Activated naive CD4-positive, alpha-beta T cell treated with anti-CD3 and anti-CD28 coated beads, Interleukin-2, amount 50 U/mL, for 72 hours (primary cell): ENCODE measurements at regions not wholly inside any gene's neighbourhood (a gene's known extent, or its start where the extent isn't known, plus 50 kb on each side); places are given as distances from the start of the nearest gene placed in this dataset.

Experiments used
- ATAC-seq, 2 donors: fragments of 150-1000 bp; cut with Tn5 transposase; 2 replicates each; pipeline ENCODE4 v1.10.0; 2021; ENCODE audit warnings: mild to moderate bottlenecking in 2 of 2, moderate library complexity in 2 of 2
- DNase-seq, 2 donors: peaks; one replicate each; pipeline ENCODE4 v3.0.0; 2021 to 2022; ENCODE audit warnings: low spot score in 2 of 2
- H3K27ac Mint-ChIP-seq, 2 donors: one replicate each; pipeline ENCODE4 v1.8.0; 2022; ENCODE audit warnings: mild to moderate bottlenecking in 2 of 2, mixed read lengths in 2 of 2
- H3K36me3 Mint-ChIP-seq, 2 donors: one replicate each; pipeline ENCODE4 v1.8.0; 2022; ENCODE audit warnings: mixed read lengths in 2 of 2
- H3K9me3 Mint-ChIP-seq, 2 donors: one replicate each; pipeline ENCODE4 v1.8.0; 2022; ENCODE audit warnings: mixed read lengths in 2 of 2

DNA sequence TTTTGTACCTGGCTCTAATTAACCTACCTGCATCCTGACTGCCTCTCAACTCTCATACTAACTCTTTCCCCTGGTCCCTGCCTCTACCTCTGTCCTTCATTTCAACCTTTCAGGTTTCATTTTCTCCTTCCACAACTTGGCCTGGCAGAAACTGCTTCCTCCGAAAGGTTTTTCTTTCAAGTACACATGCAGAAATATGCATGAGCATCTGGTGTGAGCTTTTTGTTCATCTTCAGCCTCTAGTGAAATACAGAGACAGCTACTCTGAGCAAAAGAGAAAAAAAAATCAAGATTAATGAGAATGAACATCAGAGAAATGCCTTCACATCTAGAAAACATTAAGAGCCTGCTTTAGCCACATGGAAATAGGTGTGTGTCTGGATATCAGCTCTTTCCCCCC is 297.9 kb upstream of the PCSK5 start:
- H3K9me3 Mint-ChIP-seq, result peaks cover 5 to 6% of the 10 kb centered on the region in 2 donors
- no peak overlapping the region for H3K27ac Mint-ChIP-seq

DNA sequence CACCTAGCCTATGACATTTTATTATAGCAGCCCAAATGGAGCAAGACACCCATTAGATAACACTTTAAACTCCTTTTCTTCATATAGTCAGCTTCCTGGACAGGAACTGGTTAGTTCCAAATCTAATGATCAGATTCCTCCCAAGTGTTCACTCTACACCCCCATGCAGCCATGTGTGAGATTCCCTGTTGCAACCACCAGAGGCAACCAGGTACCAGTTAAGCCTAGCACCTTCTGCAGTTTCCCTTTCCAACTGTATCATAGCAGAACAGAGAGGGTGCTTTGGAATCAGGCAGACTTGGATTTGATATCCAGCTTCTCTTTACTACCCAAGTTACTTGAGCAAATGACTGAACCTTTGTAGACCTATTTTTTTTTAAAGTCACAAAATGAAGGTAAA is 296.6 kb upstream of the PCSK5 start:
- ATAC-seq, result no peak
- no peak for DNase-seq
- H3K27ac Mint-ChIP-seq, result no peak overlapping the region
- H3K9me3 Mint-ChIP-seq, result peaks cover 5 to 6% of the 10 kb centered on the region in 2 donors
- no peaks in the 10 kb centered on the region for H3K36me3 Mint-ChIP-seq

More for the DNA sequence above, 297.9 kb upstream of the PCSK5 start:
- H3K36me3 Mint-ChIP-seq, result no peaks in the 10 kb centered on the region
- ATAC-seq (no peak), DNase-seq (no peak)

DNA sequence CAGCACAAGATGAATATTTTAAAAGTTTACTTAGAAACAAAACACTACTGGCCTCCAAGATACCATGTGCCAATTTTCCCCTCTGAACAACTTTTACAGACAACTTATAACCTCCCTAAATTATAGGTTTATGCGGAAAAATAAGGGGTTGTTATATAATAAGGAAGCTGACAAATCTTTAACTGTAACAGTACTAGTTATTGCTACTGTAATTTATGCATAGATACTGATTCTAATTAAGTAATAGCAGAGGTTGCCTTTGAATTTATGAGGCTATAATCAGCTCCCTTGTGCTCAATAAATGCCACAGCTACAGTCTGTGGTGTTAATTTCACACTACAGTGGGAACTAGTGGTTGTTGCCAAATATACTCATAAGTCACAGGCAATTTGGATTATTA is 291.3 kb upstream of the PCSK5 start:
- H3K36me3 Mint-ChIP-seq, result no peaks in the 10 kb centered on the region

DNA sequence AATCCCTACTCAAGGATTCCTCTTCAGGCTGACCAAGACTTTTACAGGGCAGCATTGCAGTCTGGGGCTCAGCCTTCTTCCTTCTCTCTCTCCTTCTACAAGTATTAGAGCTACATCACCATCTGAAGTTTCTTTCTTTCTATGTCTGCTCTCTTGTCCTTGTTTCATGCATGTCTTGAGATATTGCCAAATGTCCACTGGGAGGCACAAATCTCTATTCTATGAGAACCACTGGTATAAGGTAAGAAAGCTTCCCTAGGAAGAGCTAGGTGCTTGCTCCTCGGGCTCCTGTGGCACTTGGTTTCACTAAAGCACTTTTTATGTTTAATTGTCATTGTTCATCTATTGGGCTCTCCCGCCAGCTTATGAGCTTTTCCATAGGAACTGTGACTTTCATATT is 289.2 kb upstream of the PCSK5 start:
- Mint-ChIP-seq H3K9me3 (no peaks in the 10 kb centered on the region), H3K27ac (no peak overlapping the region), H3K36me3 (no peaks in the 10 kb centered on the region)
- ATAC-seq (no peak), DNase-seq (no peak)

More for the DNA sequence above, 291.3 kb upstream of the PCSK5 start:
- Mint-ChIP-seq H3K27ac (no peak overlapping the region), H3K9me3 (no peaks in the 10 kb centered on the region)
- no peak for ATAC-seq
- no peak for DNase-seq

DNA sequence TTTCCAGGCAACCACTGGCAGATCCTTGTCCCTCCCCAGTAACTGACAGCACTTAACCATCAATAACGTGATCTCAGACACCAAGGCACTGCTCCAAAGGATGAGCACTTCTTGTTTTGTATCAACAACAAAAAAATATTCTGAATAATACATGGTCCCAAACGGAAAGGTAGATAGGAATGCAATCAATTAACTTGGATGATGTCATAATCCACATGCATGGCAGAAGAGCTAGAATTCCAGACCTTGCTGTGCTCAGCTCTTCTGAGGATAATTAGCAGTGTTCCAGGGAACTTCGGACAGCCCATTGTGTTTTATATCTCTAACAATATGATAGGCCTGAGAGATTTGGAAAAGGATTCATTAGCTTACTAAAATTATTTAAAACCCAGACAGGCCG is 288.4 kb upstream of the PCSK5 start:
- DNase-seq (no peak), ATAC-seq (no peak)
- Mint-ChIP-seq H3K9me3 (no peaks in the 10 kb centered on the region), H3K36me3 (no peaks in the 10 kb centered on the region), H3K27ac (no peak overlapping the region)

GRCh38 chr9:75604661-75605060 is 285.8 kb upstream of the PCSK5 start:
- ATAC-seq (no peak), DNase-seq (no peak)
- Mint-ChIP-seq H3K36me3 (no peaks in the 10 kb centered on the region), H3K9me3 (peaks cover 0 to 6% of the 10 kb centered on the region in 2 donors), H3K27ac (no peak overlapping the region)

- Mint-ChIP-seq H3K9me3 (peaks cover 0 to 6% of the 10 kb centered on the region in 2 donors), H3K27ac (no peak overlapping the region), H3K36me3 (no peaks in the 10 kb centered on the region)
- ATAC-seq, result no peak
- no peak for DNase-seq
Observed at GRCh38 chr9:75607521-75607920, 283.0 kb upstream of the PCSK5 start.

DNA sequence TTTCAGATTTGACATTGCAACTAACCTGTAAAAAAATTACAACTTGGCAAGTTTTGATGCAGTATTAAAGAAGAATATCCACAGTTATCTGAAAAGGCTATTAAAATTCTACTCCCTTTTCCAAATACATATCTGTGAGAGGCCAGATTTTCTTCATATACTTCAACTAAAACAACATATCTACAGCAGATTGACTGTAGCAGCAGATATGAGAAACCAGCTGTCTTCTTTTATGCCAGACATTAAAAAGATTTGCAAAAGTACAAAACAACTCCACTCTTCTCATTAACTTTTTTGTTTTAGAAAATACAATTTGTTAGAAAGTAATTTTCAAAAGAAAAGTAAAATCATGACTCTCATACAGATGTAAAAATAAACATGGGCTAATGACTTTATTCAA is 281.1 kb upstream of the PCSK5 start:
- H3K36me3 Mint-ChIP-seq, result no peaks in the 10 kb centered on the region
- no peak overlapping the region for H3K27ac Mint-ChIP-seq
- ATAC-seq (no peak), DNase-seq (no peak)
- peaks cover 0 to 6% of the 10 kb centered on the region in 2 donors for H3K9me3 Mint-ChIP-seq

GRCh38 chr9:75610246-75610645 is 280.2 kb upstream of the PCSK5 start:
- peaks cover 0 to 6% of the 10 kb centered on the region in 2 donors for H3K9me3 Mint-ChIP-seq
- no peaks in the 10 kb centered on the region for H3K36me3 Mint-ChIP-seq
- DNase-seq (no peak), ATAC-seq (no peak)
- H3K27ac Mint-ChIP-seq, result no peak overlapping the region

GRCh38 chr9:75612205-75612604 is 278.3 kb upstream of the PCSK5 start:
- DNase-seq (no peak), ATAC-seq (no peak)
- H3K9me3 Mint-ChIP-seq, result peaks cover 0 to 6% of the 10 kb centered on the region in 2 donors
- no peaks in the 10 kb centered on the region for H3K36me3 Mint-ChIP-seq
- H3K27ac Mint-ChIP-seq, result no peak overlapping the region

GRCh38 chr9:75612754-75613153 is 277.7 kb upstream of the PCSK5 start:
- peaks cover 0 to 5% of the 10 kb centered on the region in 2 donors for H3K9me3 Mint-ChIP-seq
- ATAC-seq (no peak), DNase-seq (no peak)
- no peak overlapping the region for H3K27ac Mint-ChIP-seq
- no peaks in the 10 kb centered on the region for H3K36me3 Mint-ChIP-seq

DNA sequence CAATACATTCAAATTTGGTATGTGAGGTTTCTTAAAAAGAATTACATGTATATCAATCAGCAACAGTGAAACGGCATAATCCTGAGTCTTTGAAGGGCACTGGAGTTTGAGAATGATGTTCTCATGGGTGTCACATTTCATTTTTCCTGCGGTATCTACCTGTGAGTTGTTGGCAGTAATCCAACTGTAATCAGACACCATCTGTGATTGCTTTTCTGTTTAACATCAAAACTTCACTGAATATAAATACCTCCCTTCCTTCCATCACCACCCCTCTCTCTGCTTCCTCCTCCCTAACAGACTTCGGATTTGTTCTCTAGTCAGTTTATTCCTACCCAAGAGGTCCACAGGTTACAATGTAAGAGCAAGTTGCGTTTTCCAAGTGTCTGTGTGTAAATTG is 275.2 kb upstream of the PCSK5 start:
- Mint-ChIP-seq H3K36me3 (no peaks in the 10 kb centered on the region), H3K27ac (no peak overlapping the region), H3K9me3 (no peaks in the 10 kb centered on the region)
- ATAC-seq (no peak), DNase-seq (no peak)

- no peak overlapping the region for H3K27ac Mint-ChIP-seq
- no peaks in the 10 kb centered on the region for H3K9me3 Mint-ChIP-seq
- no peaks in the 10 kb centered on the region for H3K36me3 Mint-ChIP-seq
- DNase-seq (no peak), ATAC-seq (no peak)
Observed at GRCh38 chr9:75616052-75616451, 274.4 kb upstream of the PCSK5 start.

DNA sequence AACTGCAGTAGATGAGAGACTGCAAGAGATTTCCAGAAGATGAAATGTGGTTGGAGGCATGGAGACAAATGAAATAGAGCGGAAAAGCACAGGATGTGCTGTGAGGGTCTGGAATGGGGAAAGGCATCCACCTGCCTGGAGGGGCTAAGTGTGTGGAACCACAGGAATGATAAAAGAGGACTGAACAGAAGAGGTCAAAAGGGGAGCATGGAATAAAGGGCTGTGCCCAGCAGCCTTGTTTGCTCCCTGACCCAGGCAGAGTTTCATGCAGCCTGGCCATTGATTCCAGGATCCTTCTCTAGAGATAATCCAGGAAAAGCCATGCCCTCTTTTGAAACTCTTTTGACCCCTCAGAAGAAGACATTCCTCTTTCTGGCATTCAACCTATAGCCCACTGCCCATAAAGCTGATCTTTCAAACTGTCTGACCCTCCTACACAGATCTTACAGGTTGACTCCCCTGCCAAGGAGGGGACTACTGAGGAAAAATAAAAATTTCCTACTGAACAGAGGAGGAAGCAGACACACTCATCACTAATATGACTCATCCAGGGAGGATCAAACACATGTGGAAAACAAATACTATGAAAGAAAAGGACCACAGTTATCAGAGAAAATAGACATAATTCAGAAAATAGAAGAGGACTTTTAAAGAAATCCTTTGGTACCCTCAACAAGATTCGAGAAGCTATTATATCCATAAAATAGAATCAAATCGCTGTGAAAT is 273.5 kb upstream of the PCSK5 start:
- DNase-seq (no peak), ATAC-seq (no peak)
- Mint-ChIP-seq H3K36me3 (no peaks in the 10 kb centered on the region), H3K9me3 (no peaks in the 10 kb centered on the region), H3K27ac (no peak overlapping the region)

DNA sequence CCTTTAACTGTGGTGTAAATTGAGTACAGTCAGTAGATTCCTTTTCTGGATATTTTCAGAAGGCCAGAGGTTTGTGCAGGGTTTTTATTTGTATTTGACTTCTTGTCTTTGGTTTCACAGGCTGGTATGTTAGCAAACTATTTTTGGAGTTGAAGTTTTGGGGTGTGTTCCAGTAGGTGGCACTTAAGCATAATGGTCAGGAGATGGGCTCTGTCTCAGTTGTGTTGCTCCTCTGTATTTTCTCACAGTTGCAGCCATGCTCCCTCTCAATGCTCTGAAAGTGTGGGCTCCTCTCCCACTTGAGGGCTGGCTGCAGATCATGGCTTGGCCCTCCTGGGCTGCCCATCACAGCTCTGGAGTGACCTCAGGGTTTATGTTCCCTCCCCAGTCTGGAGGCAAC is 267.0 kb upstream of the PCSK5 start:
- DNase-seq, result no peak
- Mint-ChIP-seq H3K27ac (no peak overlapping the region), H3K9me3 (no peaks in the 10 kb centered on the region), H3K36me3 (no peaks in the 10 kb centered on the region)
- ATAC-seq, result no peak

DNA sequence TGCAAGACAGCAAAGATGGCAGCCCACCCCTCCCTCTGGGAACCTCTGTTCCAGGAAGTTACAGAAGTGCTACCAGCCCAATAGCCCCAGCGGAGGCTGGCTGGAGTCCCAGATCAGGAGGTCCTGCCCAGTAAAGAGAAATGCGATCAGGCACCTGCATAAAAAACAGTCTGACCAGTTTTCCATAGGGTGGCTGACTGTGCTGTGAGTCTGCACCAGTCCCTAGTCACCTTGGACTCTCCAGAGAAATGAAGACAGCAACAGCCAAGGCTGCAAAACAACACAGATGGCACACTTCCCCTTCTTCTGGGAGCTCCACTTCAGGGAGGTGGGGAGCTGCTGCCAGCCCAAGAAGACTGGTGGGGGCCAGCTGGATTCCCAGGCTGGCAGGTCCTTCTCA is 265.5 kb upstream of the PCSK5 start:
- DNase-seq, result no peak
- Mint-ChIP-seq H3K9me3 (no peaks in the 10 kb centered on the region), H3K36me3 (no peaks in the 10 kb centered on the region)

DNA sequence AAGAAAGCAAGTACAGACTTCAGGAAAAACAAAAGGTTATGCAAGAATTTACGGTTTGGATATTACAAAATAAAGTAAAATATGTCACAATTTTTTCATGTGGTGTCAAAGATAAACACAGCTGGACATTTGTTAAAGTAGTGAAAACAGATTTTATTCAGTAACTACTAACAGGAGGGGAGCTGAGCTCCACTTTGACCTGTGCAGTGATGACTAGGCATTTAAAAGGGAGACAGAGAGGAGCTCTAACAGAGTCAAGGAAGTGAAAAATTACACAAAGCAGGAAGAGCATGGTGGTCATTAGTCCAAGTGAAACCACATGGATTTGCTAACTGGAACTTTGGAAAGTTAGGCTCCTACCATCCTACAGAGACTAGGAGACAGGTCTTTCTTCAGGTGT is 263.6 kb upstream of the PCSK5 start:
- no peak overlapping the region for H3K27ac Mint-ChIP-seq
- no peaks in the 10 kb centered on the region for H3K36me3 Mint-ChIP-seq
- H3K9me3 Mint-ChIP-seq, result no peaks in the 10 kb centered on the region
- DNase-seq (no peak), ATAC-seq (no peak)

More for the DNA sequence above, 265.5 kb upstream of the PCSK5 start:
- no peak for ATAC-seq
- H3K27ac Mint-ChIP-seq, result no peak overlapping the region

DNA sequence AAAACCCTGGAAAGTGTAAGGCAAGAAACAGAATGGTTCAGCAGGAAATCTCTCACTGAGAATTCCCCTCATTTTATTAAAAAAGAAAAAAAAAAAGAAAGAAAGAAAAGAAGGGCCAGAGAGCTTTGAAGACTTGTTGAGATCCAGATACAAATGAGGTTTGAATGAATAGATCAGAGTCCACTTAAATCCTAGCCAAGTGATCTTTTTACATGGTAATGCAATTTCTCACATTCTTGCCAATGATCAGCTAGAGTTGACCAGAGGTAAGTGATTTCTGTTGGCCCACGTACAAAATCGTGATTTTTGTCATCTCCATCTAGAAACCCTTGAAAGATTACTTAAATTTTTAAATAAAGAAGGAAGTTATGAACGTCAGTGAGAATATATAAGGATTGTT is 261.5 kb upstream of the PCSK5 start:
- Mint-ChIP-seq H3K27ac (no peak overlapping the region), H3K9me3 (no peaks in the 10 kb centered on the region), H3K36me3 (no peaks in the 10 kb centered on the region)

More for the DNA sequence above, 261.5 kb upstream of the PCSK5 start:
- ATAC-seq (no peak), DNase-seq (no peak)
